Activated B cell treated with CpG ODN at 0.5 μM for 24 hours (primary cell): ENCODE measurements at regions not wholly inside any gene's neighbourhood (a gene's known extent, or its start where the extent isn't known, plus 50 kb on each side); places are given as distances from the start of the nearest gene placed in this dataset.
"Not testable (repeated sequence)": the region's sequence is repeated elsewhere in the genome, so short reads cannot be mapped to it uniquely, and the experiment has no call there.

Experiments
- ATAC-seq: fragments of 200-7000 bp; cut with Tn5 transposase; one replicate; pipeline ENCODE4 v1.10.0; 2021; ENCODE audit warnings: low read depth, mild to moderate bottlenecking, moderate library complexity
- CTCF ChIA-PET: fragments of 350-600 bp; sonication (Branson Sonifier 250); formaldehyde crosslinking; loops from one replicate; lab custom pipeline; 2021; ENCODE audit warnings: antibody characterized with exemption; lab: Charles Lee
- POLR2A ChIA-PET: fragments of 350-600 bp; sonication (Branson Sonifier 250); formaldehyde crosslinking; loops from one replicate; lab custom pipeline; 2021; ENCODE audit warnings: antibody characterized with exemption; lab: Charles Lee
- DNase-seq: peaks from one replicate; pipeline ENCODE4 v3.0.0; 2022
- H3K27ac Mint-ChIP-seq: one replicate; pipeline ENCODE4 v1.8.0; 2020; ENCODE audit warnings: mixed read lengths
- H3K27me3 Mint-ChIP-seq: one replicate; pipeline ENCODE4 v1.8.0; 2021; ENCODE audit warnings: mixed read lengths
- H3K36me3 Mint-ChIP-seq: one replicate; pipeline ENCODE4 v1.8.0; 2021; ENCODE audit warnings: low read depth, mixed read lengths
- H3K4me1 Mint-ChIP-seq: one replicate; pipeline ENCODE4 v1.8.0; 2021; ENCODE audit warnings: mixed read lengths
- H3K4me3 Mint-ChIP-seq: one replicate; pipeline ENCODE4 v1.8.0; 2020; ENCODE audit warnings: mild to moderate bottlenecking, mixed read lengths
- H3K9me3 Mint-ChIP-seq: one replicate; pipeline ENCODE4 v1.8.0; 2020; ENCODE audit warnings: mixed read lengths
- CTCF ChIP-seq: fragments of 200-600 bp; IDR thresholded peaks from one replicate; pipeline ENCODE4 v1.8.0; 2022; ENCODE audit warnings: antibody characterized with exemption, mild to moderate bottlenecking
- intact Hi-C: fragments of 100-400 bp; cut with micrococcal nuclease; formaldehyde crosslinking; loops from one replicate; pipeline ENCODE4 v1.15.1; 2024

DNA sequence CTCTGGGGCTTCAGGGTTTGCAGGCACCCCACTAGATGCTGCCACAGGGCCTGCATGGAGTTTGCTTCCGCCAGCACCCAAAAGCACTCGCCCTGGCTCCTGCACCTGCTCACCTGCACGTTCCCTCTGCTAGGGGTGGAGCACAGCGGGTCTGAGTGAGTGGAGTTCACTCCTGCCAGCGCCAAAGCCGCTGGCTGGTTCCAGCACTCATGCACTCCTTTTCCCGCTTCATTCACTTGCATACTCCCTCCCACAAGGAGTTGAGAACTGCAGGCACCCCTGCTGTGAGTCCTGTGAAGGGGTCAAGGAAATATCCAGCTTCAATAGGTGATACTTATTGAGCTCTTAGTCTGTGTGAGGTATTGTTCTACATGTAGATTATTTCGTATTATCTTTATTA, 537.5 kb downstream of the NR2F2 start:
- POLR2A ChIA-PET, result no interaction called here

GRCh38 chr15:96869122-96869521, 538.6 kb downstream of the NR2F2 start:
- no peaks in the 10 kb centered on the region for H3K27me3 Mint-ChIP-seq
- POLR2A ChIA-PET, result no interaction called here
- intact Hi-C loops, result no loop called here
- H3K9me3 Mint-ChIP-seq, result peaks cover 11% of the 10 kb centered on the region
- H3K4me1 Mint-ChIP-seq, result no peaks in the 10 kb centered on the region
- DNase-seq, result no peak
- CTCF ChIA-PET, result no interaction called here
- TF ChIP-seq CTCF, result no peak
- no peak overlapping the region for H3K27ac Mint-ChIP-seq
- no peak for ATAC-seq
- H3K4me3 Mint-ChIP-seq, result no peak overlapping the region
- H3K36me3 Mint-ChIP-seq, result no peaks in the 10 kb centered on the region

More for the DNA sequence above, 537.5 kb downstream of the NR2F2 start:
- Mint-ChIP-seq H3K9me3 (peaks cover 13% of the 10 kb centered on the region), H3K4me3 (no peak overlapping the region), H3K4me1 (no peaks in the 10 kb centered on the region), H3K27me3 (no peaks in the 10 kb centered on the region), H3K27ac (no peak overlapping the region), H3K36me3 (no peaks in the 10 kb centered on the region)
- intact Hi-C loops, result no loop called here
- CTCF ChIA-PET, result no interaction called here
- ATAC-seq (no peak), DNase-seq (no peak)
- TF ChIP-seq CTCF, result no peak

DNA sequence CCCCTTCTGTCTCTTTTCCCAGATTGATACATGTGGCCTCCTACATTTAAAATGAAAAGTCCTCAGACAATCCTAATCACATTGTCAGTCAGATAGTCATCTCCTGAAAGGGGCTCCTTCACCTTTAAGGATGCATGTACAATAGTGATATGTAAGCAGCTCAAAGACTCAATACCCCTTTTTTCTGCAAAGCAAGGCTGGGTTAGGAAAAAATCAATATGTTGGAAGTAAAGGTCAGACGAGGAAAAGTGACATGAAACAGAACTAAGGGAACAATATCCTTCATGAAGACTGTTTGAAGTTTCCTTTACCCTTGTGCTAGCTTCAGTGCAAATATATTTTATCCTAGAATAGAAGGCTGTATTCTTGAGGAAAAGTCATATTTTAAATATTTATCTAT, 539.3 kb downstream of the NR2F2 start:
- CTCF ChIA-PET, result no interaction called here
- H3K27me3 Mint-ChIP-seq, result no peaks in the 10 kb centered on the region
- DNase-seq (no peak), ATAC-seq (no peak)
- no peak overlapping the region for H3K4me3 Mint-ChIP-seq
- no peaks in the 10 kb centered on the region for H3K4me1 Mint-ChIP-seq
- H3K36me3 Mint-ChIP-seq, result no peaks in the 10 kb centered on the region
- H3K27ac Mint-ChIP-seq, result no peak overlapping the region
- peaks cover 11% of the 10 kb centered on the region for H3K9me3 Mint-ChIP-seq
- POLR2A ChIA-PET, result no interaction called here
- intact Hi-C loops, result no loop called here
- no peak for TF ChIP-seq CTCF

DNA sequence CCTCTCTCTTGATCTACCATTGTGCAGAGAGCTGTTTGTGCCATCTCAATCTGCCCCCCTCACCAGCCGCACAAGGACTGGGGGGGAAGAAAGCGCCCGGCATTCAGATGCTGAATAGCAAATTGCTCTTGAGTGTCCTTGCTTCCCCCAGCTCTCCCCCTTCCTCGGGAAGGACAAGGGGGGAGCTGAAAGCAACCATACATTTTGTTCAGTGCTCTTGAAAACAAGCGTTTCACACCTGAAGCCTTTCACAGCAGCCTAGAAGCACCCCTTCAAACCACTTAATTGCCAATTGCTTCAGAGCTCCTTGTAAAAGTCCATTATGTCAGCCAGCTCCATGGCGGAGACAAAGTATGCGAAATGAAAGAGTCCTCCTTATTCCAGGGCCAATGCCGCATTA, 540.1 kb downstream of the NR2F2 start:
- no peaks in the 10 kb centered on the region for H3K4me1 Mint-ChIP-seq
- no peak for TF ChIP-seq CTCF
- H3K27ac Mint-ChIP-seq, result no peak overlapping the region
- no peak for ATAC-seq
- POLR2A ChIA-PET, result no interaction called here
- intact Hi-C loops, result no loop called here
- H3K9me3 Mint-ChIP-seq, result peaks cover 10% of the 10 kb centered on the region
- no peaks in the 10 kb centered on the region for H3K27me3 Mint-ChIP-seq
- no peak for DNase-seq
- no peaks in the 10 kb centered on the region for H3K36me3 Mint-ChIP-seq
- no peak overlapping the region for H3K4me3 Mint-ChIP-seq
- CTCF ChIA-PET, result no interaction called here

- H3K9me3 Mint-ChIP-seq, H3K4me3 Mint-ChIP-seq, intact Hi-C loops, H3K27ac Mint-ChIP-seq, POLR2A ChIA-PET, CTCF ChIA-PET, DNase-seq, ATAC-seq, H3K36me3 Mint-ChIP-seq, H3K4me1 Mint-ChIP-seq, H3K27me3 Mint-ChIP-seq: not testable (repeated sequence)
These were observed 546.9 kb downstream of the NR2F2 start for GRCh38 chr15:96877442-96877841.

DNA sequence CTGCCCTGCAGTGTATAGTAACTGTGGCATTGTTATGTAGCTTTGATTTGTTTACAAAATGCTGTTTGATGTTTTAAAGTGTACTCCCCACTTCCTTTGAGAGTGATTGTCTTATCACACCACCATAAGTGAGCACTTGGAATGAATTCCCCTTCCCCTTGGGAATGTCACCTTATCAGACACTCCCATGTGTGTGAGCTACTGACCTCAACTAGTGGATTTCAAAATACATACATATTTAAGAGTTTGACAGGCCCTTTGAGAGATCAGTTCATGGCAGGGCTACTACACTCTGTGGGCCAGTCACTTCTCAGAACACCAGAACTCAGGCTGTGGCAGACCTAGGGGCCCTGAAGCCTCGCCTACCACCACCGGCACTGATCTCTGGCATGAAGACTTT, 547.6 kb downstream of the NR2F2 start:
- H3K27me3 Mint-ChIP-seq, result no peaks in the 10 kb centered on the region
- no peak overlapping the region for H3K27ac Mint-ChIP-seq
- TF ChIP-seq CTCF, result no peak
- ChIA-PET CTCF (no interaction called here), POLR2A (no interaction called here)
- DNase-seq (no peak), ATAC-seq (no peak)
- H3K36me3 Mint-ChIP-seq, result no peaks in the 10 kb centered on the region
- H3K9me3 Mint-ChIP-seq, result no peaks in the 10 kb centered on the region
- intact Hi-C loops, result no loop called here
- H3K4me1 Mint-ChIP-seq, result no peaks in the 10 kb centered on the region
- no peak overlapping the region for H3K4me3 Mint-ChIP-seq
